A673 (cell line): ENCODE measurements at regions not wholly inside any gene's neighbourhood (a gene's known extent, or its start where the extent isn't known, plus 50 kb on each side); places are given as distances from the start of the nearest gene placed in this dataset.

Experiments
- EZH2 ChIP-seq: fragments of 200-600 bp; sonication (generic); IDR thresholded peaks from 2 replicates; pipeline ENCODE4 v1.6.1; 2017; ENCODE audit warnings: borderline replicate concordance, low read depth, mild to moderate bottlenecking, mixed read lengths, antibody characterized with exemption, low read length; ENCODE audit not compliant: poor library complexity, severe bottlenecking
- TF ChIP-seq, protein P1 (sequence below): fragments of 300-800, 200-600 bp; sonication (generic); conservative IDR thresholded peaks from 2 replicates; pipeline ENCODE4 v1.5.1; 2017; ENCODE audit warnings: low read depth, mild to moderate bottlenecking, antibody characterized with exemption, low read length, moderate library complexity, mixed read lengths

DNA sequence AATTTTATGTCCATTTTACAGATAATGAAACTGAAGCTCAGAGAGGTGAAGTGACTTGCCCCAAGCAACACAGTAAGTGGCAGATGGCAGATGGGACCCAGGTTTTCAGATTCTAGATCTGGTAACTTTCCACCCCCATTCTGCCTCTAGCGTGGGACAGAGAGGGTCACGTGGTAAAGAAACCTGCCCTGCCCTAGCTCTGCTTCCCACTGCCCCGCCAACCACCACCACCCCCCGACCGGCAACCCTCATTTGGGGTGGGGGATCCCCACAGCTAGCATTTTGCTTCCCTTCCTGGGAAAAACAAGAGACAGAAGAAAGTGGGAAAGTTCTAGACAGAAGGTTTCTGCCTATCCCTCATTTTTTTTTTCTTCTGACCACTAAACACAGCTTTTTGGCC, 172.5 kb downstream of the ACTL7B start:
- TF ChIP-seq, protein P1, sequence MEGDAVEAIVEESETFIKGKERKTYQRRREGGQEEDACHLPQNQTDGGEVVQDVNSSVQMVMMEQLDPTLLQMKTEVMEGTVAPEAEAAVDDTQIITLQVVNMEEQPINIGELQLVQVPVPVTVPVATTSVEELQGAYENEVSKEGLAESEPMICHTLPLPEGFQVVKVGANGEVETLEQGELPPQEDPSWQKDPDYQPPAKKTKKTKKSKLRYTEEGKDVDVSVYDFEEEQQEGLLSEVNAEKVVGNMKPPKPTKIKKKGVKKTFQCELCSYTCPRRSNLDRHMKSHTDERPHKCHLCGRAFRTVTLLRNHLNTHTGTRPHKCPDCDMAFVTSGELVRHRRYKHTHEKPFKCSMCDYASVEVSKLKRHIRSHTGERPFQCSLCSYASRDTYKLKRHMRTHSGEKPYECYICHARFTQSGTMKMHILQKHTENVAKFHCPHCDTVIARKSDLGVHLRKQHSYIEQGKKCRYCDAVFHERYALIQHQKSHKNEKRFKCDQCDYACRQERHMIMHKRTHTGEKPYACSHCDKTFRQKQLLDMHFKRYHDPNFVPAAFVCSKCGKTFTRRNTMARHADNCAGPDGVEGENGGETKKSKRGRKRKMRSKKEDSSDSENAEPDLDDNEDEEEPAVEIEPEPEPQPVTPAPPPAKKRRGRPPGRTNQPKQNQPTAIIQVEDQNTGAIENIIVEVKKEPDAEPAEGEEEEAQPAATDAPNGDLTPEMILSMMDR = no peak
- no peak for TF ChIP-seq EZH2
